ENCODE measurements at regions not wholly inside any gene's neighbourhood (a gene's known extent, or its start where the extent isn't known, plus 50 kb on each side); places are given as distances from the start of the nearest gene placed in this dataset.
A peak's percentile ranks its signal among the peaks of the same experiment; 100 is the strongest.
"Not testable (repeated sequence)": the region's sequence is repeated elsewhere in the genome, so short reads cannot be mapped to it uniquely, and the experiment has no call there.

DNA sequence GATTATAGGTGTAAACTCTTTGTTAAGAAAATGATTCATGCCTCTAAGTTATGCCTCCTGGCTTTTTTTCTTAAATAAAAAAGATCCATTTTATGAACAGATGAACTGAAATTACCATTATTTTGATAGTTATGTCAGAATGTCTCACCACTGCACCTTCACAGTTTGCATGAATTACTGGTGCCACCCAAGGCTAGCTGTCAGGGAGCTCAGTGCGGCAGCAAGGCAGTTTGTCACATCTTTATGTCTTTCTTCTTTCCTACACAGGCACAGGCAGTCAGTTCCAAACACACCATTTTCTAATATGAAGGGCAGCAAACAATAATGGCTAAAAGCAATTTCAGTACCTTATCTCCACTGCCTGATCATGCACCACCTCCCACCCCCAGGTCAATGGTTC, 147.7 kb downstream of the SREK1 start:
- TF ChIP-seq, protein P1, sequence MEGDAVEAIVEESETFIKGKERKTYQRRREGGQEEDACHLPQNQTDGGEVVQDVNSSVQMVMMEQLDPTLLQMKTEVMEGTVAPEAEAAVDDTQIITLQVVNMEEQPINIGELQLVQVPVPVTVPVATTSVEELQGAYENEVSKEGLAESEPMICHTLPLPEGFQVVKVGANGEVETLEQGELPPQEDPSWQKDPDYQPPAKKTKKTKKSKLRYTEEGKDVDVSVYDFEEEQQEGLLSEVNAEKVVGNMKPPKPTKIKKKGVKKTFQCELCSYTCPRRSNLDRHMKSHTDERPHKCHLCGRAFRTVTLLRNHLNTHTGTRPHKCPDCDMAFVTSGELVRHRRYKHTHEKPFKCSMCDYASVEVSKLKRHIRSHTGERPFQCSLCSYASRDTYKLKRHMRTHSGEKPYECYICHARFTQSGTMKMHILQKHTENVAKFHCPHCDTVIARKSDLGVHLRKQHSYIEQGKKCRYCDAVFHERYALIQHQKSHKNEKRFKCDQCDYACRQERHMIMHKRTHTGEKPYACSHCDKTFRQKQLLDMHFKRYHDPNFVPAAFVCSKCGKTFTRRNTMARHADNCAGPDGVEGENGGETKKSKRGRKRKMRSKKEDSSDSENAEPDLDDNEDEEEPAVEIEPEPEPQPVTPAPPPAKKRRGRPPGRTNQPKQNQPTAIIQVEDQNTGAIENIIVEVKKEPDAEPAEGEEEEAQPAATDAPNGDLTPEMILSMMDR (IDR thresholded peaks at IDR 0.05) = no peak
- TF ChIP-seq POLR2AphosphoS5 (IDR thresholded peaks at IDR 0.05) (no peak), POLR2A (IDR thresholded peaks at IDR 0.05) (no peak), EP300 (IDR thresholded peaks at IDR 0.05) (no peak)
- intact Hi-C loops (cut with DNase I; ENCODE audit: low total_unique reads) = no loop called here
- Histone ChIP-seq H3K27me3 (no peaks in the 10 kb centered on the region), H3K9me3 (no peaks in the 10 kb centered on the region), H3K27ac (no peak overlapping the region), H3K4me3 (no peak overlapping the region), H3K36me3 (no peaks in the 10 kb centered on the region), H3K4me1 (no peaks in the 10 kb centered on the region)
- no peak for DNase-seq
- WGBS, 5 donors = 96 to 100% (median 100%) methylated on average over 1 of the region's 1 CpG

DNA sequence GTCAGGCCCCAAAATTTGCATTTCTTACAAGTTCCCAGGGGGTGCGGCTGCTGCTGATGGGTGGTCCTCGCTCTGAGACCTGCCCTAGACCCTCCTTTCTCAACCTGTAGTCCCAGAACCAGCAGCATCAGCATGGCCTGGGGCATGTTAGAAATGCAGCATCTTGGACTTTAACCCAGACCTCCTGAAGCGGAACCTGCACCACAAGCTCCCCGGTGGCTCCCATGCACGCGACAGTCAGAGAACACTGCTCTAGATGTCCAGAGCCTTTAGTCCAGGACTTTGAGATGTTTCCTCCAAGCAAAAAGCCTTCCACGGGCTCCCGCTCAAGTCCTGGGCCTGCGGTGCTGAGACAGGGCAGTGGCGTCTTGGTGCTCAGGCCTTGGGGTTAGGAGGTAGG, 149.8 kb downstream of the SREK1 start:
- H3K36me3 ChIP-seq; H3K9me3 ChIP-seq; H3K4me3 ChIP-seq; H3K27me3 ChIP-seq; H3K4me1 ChIP-seq; DNase-seq; intact Hi-C loops (cut with DNase I; ENCODE audit: low total_unique reads); H3K27ac ChIP-seq: not testable (repeated sequence)
- 87 to 97% (median 90%) methylated on average over 4 to 10 of the region's 10 CpGs for WGBS, 5 donors

GRCh38 chr5:66299463-66299862, 155.4 kb downstream of the SREK1 start:
- Histone ChIP-seq H3K27ac (no peak overlapping the region), H3K36me3 (no peaks in the 10 kb centered on the region), H3K27me3 (peaks cover 0 to 9% (median 0%) of the 10 kb centered on the region in 3 donors), H3K4me1 (no peaks in the 10 kb centered on the region), H3K9me3 (no peaks in the 10 kb centered on the region), H3K4me3 (no peak overlapping the region)
- intact Hi-C loops (cut with DNase I; ENCODE audit: low total_unique reads) = no loop called here
- TF ChIP-seq EP300 (IDR thresholded peaks at IDR 0.05) (no peak), POLR2AphosphoS5 (IDR thresholded peaks at IDR 0.05) (no peak)
- TF ChIP-seq, protein P1 (IDR thresholded peaks at IDR 0.05) = no peak
- WGBS, 5 donors = 81 to 97% (median 92%) methylated on average over 2 of the region's 2 CpGs
- DNase-seq = no peak

DNA sequence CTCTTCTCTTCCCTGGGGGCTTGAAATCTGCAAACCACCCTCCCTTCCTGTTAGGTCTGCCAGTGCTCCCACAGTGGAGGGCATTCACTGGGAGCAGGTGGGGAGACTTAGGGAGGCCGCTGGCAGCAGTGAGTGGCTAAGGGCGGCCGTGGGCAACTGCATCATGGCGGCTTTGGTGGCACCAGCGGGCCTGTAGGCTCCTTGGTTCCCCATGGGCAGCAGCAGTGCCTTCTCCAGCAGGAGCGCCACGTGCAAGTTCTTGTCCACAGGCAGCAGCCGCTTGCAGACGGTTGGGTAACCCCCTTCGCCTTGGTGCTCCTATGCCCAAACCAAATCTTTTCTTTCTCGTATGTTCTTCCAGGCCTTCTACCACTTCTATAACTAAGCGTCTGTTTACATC, 158.2 kb downstream of the SREK1 start:
- no peak for TF ChIP-seq POLR2AphosphoS5 (IDR thresholded peaks at IDR 0.05)
- TF ChIP-seq EP300 (IDR thresholded peaks at IDR 0.05) = no peak
- TF ChIP-seq, protein P1 (IDR thresholded peaks at IDR 0.05) = no peak
- no peak for TF ChIP-seq POLR2A (IDR thresholded peaks at IDR 0.05)
- H3K4me3 ChIP-seq = no peak overlapping the region
- no peak overlapping the region for H3K27ac ChIP-seq
- no peak for DNase-seq
- H3K36me3 ChIP-seq = no peaks in the 10 kb centered on the region
- no peaks in the 10 kb centered on the region for H3K4me1 ChIP-seq
- H3K27me3 ChIP-seq = peaks cover 0 to 23% (median 0%) of the 10 kb centered on the region in 3 donors
- intact Hi-C loops (cut with DNase I; ENCODE audit: low total_unique reads) = no loop called here
- no peaks in the 10 kb centered on the region for H3K9me3 ChIP-seq
- 88 to 94% (median 92%) methylated on average over 7 to 12 of the region's 12 CpGs for WGBS, 5 donors

DNA sequence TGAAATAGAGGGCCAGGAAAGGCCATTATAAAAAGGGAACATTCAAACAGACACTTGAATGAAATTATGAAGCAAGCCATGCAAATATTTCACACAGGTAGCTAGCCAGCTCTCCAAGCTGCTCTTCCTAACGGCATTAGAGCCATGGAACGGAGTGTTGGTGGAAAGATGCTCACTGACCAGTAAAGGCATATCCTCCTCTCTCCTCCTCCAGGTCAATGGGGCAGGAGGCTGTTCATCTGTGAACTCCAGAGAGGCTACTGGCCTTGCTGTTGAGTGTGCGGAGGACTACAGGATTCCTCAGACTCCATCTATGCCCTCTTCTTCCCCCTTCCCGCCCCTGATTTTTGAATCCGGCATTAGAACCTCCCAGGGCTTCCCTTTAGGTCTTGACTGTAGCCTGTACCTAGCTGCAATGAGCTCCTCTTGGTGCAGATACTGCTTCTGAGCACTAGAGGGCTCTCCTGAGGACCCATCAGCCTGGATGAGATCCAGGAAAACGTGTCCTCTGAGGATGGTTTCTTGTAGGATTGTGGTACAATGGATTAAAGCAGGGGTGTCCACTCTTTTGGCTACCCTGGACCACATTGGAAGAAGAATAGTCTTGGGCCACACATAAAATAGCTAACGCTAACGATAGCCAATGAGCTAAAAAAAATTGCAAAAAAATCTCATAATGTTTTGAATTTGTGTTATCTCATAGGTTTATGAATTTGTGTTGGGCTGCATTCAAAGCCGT, 162.2 kb downstream of the SREK1 start:
- Histone ChIP-seq H3K4me1 (no peaks in the 10 kb centered on the region), H3K9me3 (no peaks in the 10 kb centered on the region), H3K27ac (no peak overlapping the region), H3K4me3 (no peak overlapping the region), H3K27me3 (peaks cover 0 to 23% (median 0%) of the 10 kb centered on the region in 3 donors), H3K36me3 (no peaks in the 10 kb centered on the region)
- peak; percentile 48 to 84 for DNase-seq
- WGBS, 5 donors = 24 to 35% (median 33%) methylated on average over 9 of the region's 9 CpGs
- intact Hi-C loops (cut with DNase I; ENCODE audit: low total_unique reads) = loop anchor here (5.0 kb wide), 1 partner anchor 451 kb away; no protein-coding TSS in a partner anchor
- TF ChIP-seq POLR2A (IDR thresholded peaks at IDR 0.05) = no peak
- TF ChIP-seq, protein P1 (IDR thresholded peaks at IDR 0.05) = peak in 5 of 7 experiments; percentile 35 to 75 (median 63)

Data from stomach (tissue), 8 donors.